SK-N-SH (cell line): ENCODE measurements at regions not wholly inside any gene's neighbourhood (a gene's known extent, or its start where the extent isn't known, plus 50 kb on each side); places are given as distances from the start of the nearest gene placed in this dataset.

ENCODE experiments used
- CTCF ChIA-PET: fragments of 300-600, 350-600 bp; formaldehyde crosslinking; extraction: SDS; loops from one replicate; lab custom pipeline; 2021; lab: Yijun Ruan, JAX
- POLR2A ChIA-PET: fragments of 350-600 bp; sonication (Branson Sonifier 250); formaldehyde crosslinking; extraction: SDS; loops from one replicate; lab custom pipeline; 2020; ENCODE audit warnings: antibody characterized with exemption, inconsistent platforms; lab: Yijun Ruan, JAX
- DNase-seq: peaks from one replicate; pipeline ENCODE4 v3.0.0; 2012
- H2AFZ ChIP-seq: fragments of 200-600 bp; sonication (generic); 2 replicates; pipeline ENCODE4 v1.8.1; 2016; ENCODE audit warnings: antibody characterized with exemption, mild to moderate bottlenecking, low read depth
- H3F3A ChIP-seq: fragments of 200-600 bp; sonication (generic); replicated peaks from 2 replicates; pipeline ENCODE3; 2016; ENCODE audit warnings: antibody characterized with exemption, mild to moderate bottlenecking; ENCODE audit not compliant: insufficient read depth
- H3K27ac ChIP-seq, 2 experiments: fragments of 200-500 bp in 1 of 2; fragments of 200-600 bp in 1 of 2; sonication (Bioruptor generic) in 1 of 2; sonication (generic), shearing (Covaris generic) in 1 of 2; 2 replicates each; pipeline versions ENCODE4 v1.5.1 to v1.6.1; 2014 to 2016; ENCODE audit warnings: low read depth in 2 of 2, inconsistent platforms in 1 of 2, low read length in 1 of 2, mild to moderate bottlenecking in 1 of 2, mixed read lengths in 1 of 2
- H3K27me3 ChIP-seq: fragments of 200-600 bp; sonication (generic), shearing (Covaris generic); 2 replicates; pipeline ENCODE4 v1.6.1; 2016; ENCODE audit warnings: mixed run types; ENCODE audit not compliant: insufficient read depth
- H3K36me3 ChIP-seq, 2 experiments: fragments of 200-500 bp in 1 of 2; fragments of 200-600 bp in 1 of 2; sonication (Bioruptor generic) in 1 of 2; sonication (generic) in 1 of 2; replicated peaks in 1 of 2; 2 replicates each; pipeline versions ENCODE3 to v1.5.1; 2014 to 2016; ENCODE audit warnings: low read length in 1 of 2, mild to moderate bottlenecking in 1 of 2; ENCODE audit not compliant: insufficient read depth in 2 of 2, control insufficient read depth in 1 of 2
- H3K4me1 ChIP-seq, 2 experiments: fragments of 200-500 bp in 1 of 2; fragments of 200-600 bp in 1 of 2; sonication (Bioruptor generic) in 1 of 2; sonication (generic), shearing (Covaris generic) in 1 of 2; 2 replicates each; pipeline versions ENCODE4 v1.5.1 to v1.6.1; 2014 to 2016; ENCODE audit warnings: low read depth in 1 of 2, low read length in 1 of 2, mixed run types in 1 of 2; ENCODE audit not compliant: insufficient read depth in 2 of 2, control insufficient read depth in 1 of 2
- H3K4me2 ChIP-seq: fragments of 200-600 bp; sonication (generic), shearing (Covaris generic); 2 replicates; pipeline ENCODE4 v1.6.1; 2017; ENCODE audit warnings: mixed run types
- H3K4me3 ChIP-seq, 2 experiments: fragments of 200-500 bp in 1 of 2; fragments of 200-600 bp in 1 of 2; sonication (Bioruptor generic) in 1 of 2; sonication (generic), shearing (Covaris generic) in 1 of 2; 2 replicates each; pipeline versions ENCODE4 v1.5.1 to v1.8.1; 2014 to 2016; ENCODE audit warnings: low read depth in 2 of 2, inconsistent platforms in 1 of 2, low read length in 1 of 2, mild to moderate bottlenecking in 1 of 2, mixed read lengths in 1 of 2, moderate library complexity in 1 of 2
- H3K79me2 ChIP-seq: fragments of 200-600 bp; sonication (generic); 2 replicates; pipeline ENCODE4 v1.8.1; 2017; ENCODE audit warnings: mild to moderate bottlenecking; ENCODE audit not compliant: insufficient read depth
- H3K9ac ChIP-seq: fragments of 200-600 bp; sonication (generic); 2 replicates; pipeline ENCODE4 v1.6.1; 2017; ENCODE audit warnings: mixed run types
- H3K9me2 ChIP-seq: fragments of 200-600 bp; sonication (generic); 2 replicates; pipeline ENCODE4 v1.6.1; 2017; ENCODE audit warnings: mixed run types
- H3K9me3 ChIP-seq: fragments of 200-600 bp; sonication (generic); 2 replicates; pipeline ENCODE4 v1.6.1; 2017; ENCODE audit warnings: mixed run types, mild to moderate bottlenecking, moderate library complexity
- H4K20me1 ChIP-seq: fragments of 200-600 bp; sonication (generic); 2 replicates; pipeline ENCODE4 v1.6.1; 2017; ENCODE audit warnings: mild to moderate bottlenecking, mixed run types; ENCODE audit not compliant: insufficient read depth
- CHD2 ChIP-seq: fragments of 150-350 bp; IDR thresholded peaks from 2 replicates; pipeline ENCODE4 v1.6.1; 2018; ENCODE audit warnings: low read length; ENCODE audit not compliant: partially characterized antibody
- EP300 ChIP-seq, 2 experiments: IDR thresholded peaks; 2 replicates each; pipeline versions ENCODE4 v1.4.0 to v1.6.1; 2012; ENCODE audit warnings: borderline replicate concordance in 1 of 2, low read depth in 1 of 2, low read length in 1 of 2
- FOXJ3 ChIP-seq: sonication (generic); formaldehyde crosslinking; IDR thresholded peaks from 2 replicates; pipeline ENCODE4 v1.5.1; 2020; ENCODE audit warnings: mild to moderate bottlenecking, missing genetic modification reagents
- GABPA ChIP-seq: IDR thresholded peaks from 2 replicates; pipeline ENCODE4 v1.4.0; 2012; ENCODE audit warnings: low read depth, mild to moderate bottlenecking
- IRF3 ChIP-seq: fragments of 150-350 bp; IDR thresholded peaks from 2 replicates; pipeline ENCODE4 v1.6.1; 2016; ENCODE audit warnings: mild to moderate bottlenecking, low read depth, low read length
- JUND ChIP-seq: IDR thresholded peaks from 2 replicates; pipeline ENCODE4 v1.4.0; 2012
- MAX ChIP-seq: IDR thresholded peaks from 2 replicates; pipeline ENCODE4 v1.4.0; 2012; ENCODE audit warnings: low read depth
- MEF2A ChIP-seq: IDR thresholded peaks from 2 replicates; pipeline ENCODE4 v1.4.0; 2012; ENCODE audit warnings: low read depth, borderline replicate concordance
- MXI1 ChIP-seq: IDR thresholded peaks from 2 replicates; pipeline ENCODE4 v1.6.1; 2012; ENCODE audit warnings: mild to moderate bottlenecking, low read depth, low read length, improper control_type of control experiment
- NFIC ChIP-seq: IDR thresholded peaks from 2 replicates; pipeline ENCODE4 v1.4.0; 2012; ENCODE audit warnings: borderline replicate concordance
- NRF1 ChIP-seq: IDR thresholded peaks from 2 replicates; pipeline ENCODE4 v1.6.1; 2012; ENCODE audit warnings: low read depth, mild to moderate bottlenecking, low read length
- POLR2AphosphoS5 ChIP-seq: IDR thresholded peaks from 2 replicates; pipeline ENCODE4 v1.6.1; 2012; ENCODE audit warnings: low read depth, low read length
- RAD21 ChIP-seq: IDR thresholded peaks from 2 replicates; pipeline ENCODE4 v1.6.1; 2012; ENCODE audit warnings: mild to moderate bottlenecking, low read length
- RFX5 ChIP-seq: IDR thresholded peaks from 2 replicates; pipeline ENCODE4 v1.6.1; 2012; ENCODE audit warnings: mild to moderate bottlenecking, improper control_type of control experiment, low read length
- RXRA ChIP-seq: IDR thresholded peaks from 2 replicates; pipeline ENCODE4 v1.4.0; 2012; ENCODE audit warnings: low read depth, mild to moderate bottlenecking, borderline replicate concordance
- SIN3A ChIP-seq: IDR thresholded peaks from 2 replicates; pipeline ENCODE4 v1.6.1; 2012; ENCODE audit warnings: low read depth, mild to moderate bottlenecking, low read length, moderate library complexity, borderline replicate concordance
- SMC3 ChIP-seq: IDR thresholded peaks from 2 replicates; pipeline ENCODE4 v1.6.1; 2012; ENCODE audit warnings: low read depth, low read length, improper control_type of control experiment
- TCF12 ChIP-seq: IDR thresholded peaks from 2 replicates; pipeline ENCODE4 v1.4.0; 2012
- TEAD4 ChIP-seq: IDR thresholded peaks from 2 replicates; pipeline ENCODE4 v1.4.0; 2012; ENCODE audit warnings: mild to moderate bottlenecking, borderline replicate concordance; ENCODE audit not compliant: insufficient read depth
- WGBS: methylation state at CpG from one replicate; pipeline ENCODE4 v1.1.6; 2017; ENCODE audit warnings: low lambda C conversion rate; 5-methylcytosine and 5-hydroxymethylcytosine counted together
- TF ChIP-seq, protein P1 (sequence below): fragments of 150-350 bp; IDR thresholded peaks from 2 replicates; pipeline ENCODE4 v1.6.1; 2017; ENCODE audit warnings: antibody characterized with exemption, low read length, low read depth, borderline replicate concordance
- TF ChIP-seq, protein P2 (sequence below): IDR thresholded peaks from 2 replicates; pipeline ENCODE4 v1.4.0; 2012; ENCODE audit warnings: low read depth, borderline replicate concordance

- Histone ChIP-seq H3K27me3 (no peaks in the 10 kb centered on the region), H3F3A (no peaks in the 10 kb centered on the region), H4K20me1 (no peaks in the 10 kb centered on the region), H3K4me2 (no peak overlapping the region), H3K79me2 (no peaks in the 10 kb centered on the region), H3K9me2 (no peaks in the 10 kb centered on the region), H3K9ac (no peak overlapping the region), H2AFZ (no peak overlapping the region), H3K27ac (no peak overlapping the region), H3K4me3 (no peak overlapping the region), H3K9me3 (no peaks in the 10 kb centered on the region), H3K36me3 (no peaks in the 10 kb centered on the region), H3K4me1 (no peaks in the 10 kb centered on the region)
- POLR2A ChIA-PET = no interaction called here
- DNase-seq = no peak
- CTCF ChIA-PET = no interaction called here
- WGBS = 57% methylated on average over 4 of the region's 4 CpGs
- TF ChIP-seq NRF1 (no peak), POLR2AphosphoS5 (no peak), GABPA (no peak), FOXJ3 (CRISPR knock-in tag) (no peak), EP300 (IDR thresholded peaks at IDR 0.05; ENCODE audit: borderline replicate concordance in 1 of 2, low read depth in 1 of 2, low read length in 1 of 2) (no peak), RXRA (no peak)
- TF ChIP-seq, protein P1, sequence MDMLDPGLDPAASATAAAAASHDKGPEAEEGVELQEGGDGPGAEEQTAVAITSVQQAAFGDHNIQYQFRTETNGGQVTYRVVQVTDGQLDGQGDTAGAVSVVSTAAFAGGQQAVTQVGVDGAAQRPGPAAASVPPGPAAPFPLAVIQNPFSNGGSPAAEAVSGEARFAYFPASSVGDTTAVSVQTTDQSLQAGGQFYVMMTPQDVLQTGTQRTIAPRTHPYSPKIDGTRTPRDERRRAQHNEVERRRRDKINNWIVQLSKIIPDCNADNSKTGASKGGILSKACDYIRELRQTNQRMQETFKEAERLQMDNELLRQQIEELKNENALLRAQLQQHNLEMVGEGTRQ = no peak
- TF ChIP-seq, protein P2, sequence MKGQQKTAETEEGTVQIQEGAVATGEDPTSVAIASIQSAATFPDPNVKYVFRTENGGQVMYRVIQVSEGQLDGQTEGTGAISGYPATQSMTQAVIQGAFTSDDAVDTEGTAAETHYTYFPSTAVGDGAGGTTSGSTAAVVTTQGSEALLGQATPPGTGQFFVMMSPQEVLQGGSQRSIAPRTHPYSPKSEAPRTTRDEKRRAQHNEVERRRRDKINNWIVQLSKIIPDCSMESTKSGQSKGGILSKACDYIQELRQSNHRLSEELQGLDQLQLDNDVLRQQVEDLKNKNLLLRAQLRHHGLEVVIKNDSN = no peak
Measured at GRCh38 chr4:31458813-31459212, 738.6 kb downstream of the PCDH7 start.

DNA sequence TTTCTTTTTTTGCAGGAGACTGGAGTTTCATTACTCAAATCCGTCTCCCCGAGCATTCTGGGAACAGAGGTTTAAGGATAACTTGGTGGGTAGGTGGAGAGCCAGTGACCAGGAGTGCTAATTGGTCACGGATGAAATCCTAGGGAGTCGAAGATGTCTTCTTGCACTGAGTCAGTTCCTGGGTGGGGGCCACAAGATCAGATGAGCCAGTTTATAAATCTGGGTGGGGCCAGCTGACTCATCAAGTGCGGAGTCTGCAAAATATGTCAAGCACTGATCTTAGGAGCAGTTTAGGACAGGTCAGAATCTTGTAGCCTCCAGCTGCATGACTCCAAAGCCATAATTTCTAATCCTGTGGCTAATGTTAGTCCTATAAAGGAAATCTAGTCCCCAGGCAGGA, 741.3 kb downstream of the PCDH7 start:
- Histone ChIP-seq H3K27ac (no peak overlapping the region), H3K9me3 (no peaks in the 10 kb centered on the region), H3K27me3 (no peaks in the 10 kb centered on the region), H3K4me2 (no peak overlapping the region), H4K20me1 (no peaks in the 10 kb centered on the region), H2AFZ (no peak overlapping the region), H3K4me3 (no peak overlapping the region), H3K79me2 (no peaks in the 10 kb centered on the region), H3K36me3 (no peaks in the 10 kb centered on the region), H3K4me1 (no peaks in the 10 kb centered on the region), H3F3A (no peaks in the 10 kb centered on the region), H3K9me2 (no peaks in the 10 kb centered on the region), H3K9ac (no peak overlapping the region)
- CTCF ChIA-PET = no interaction called here
- TF ChIP-seq POLR2AphosphoS5 (no peak), JUND (no peak), NRF1 (no peak)
- TF ChIP-seq, protein P1 = no peak
- WGBS = 29% methylated on average over 5 of the region's 5 CpGs
- POLR2A ChIA-PET = no interaction called here
- DNase-seq = no peak

GRCh38 chr4:31467781-31468180, 747.6 kb downstream of the PCDH7 start:
- no peak for DNase-seq
- Histone ChIP-seq H3K4me2 (no peak overlapping the region), H3K27me3 (no peaks in the 10 kb centered on the region), H3K4me1 (no peaks in the 10 kb centered on the region), H3K27ac (no peak overlapping the region), H3K9me2 (no peaks in the 10 kb centered on the region), H3K36me3 (no peaks in the 10 kb centered on the region), H3K9me3 (no peaks in the 10 kb centered on the region), H4K20me1 (no peaks in the 10 kb centered on the region), H3K4me3 (no peak overlapping the region), H3K9ac (no peak overlapping the region), H3K79me2 (no peaks in the 10 kb centered on the region), H3F3A (no peaks in the 10 kb centered on the region), H2AFZ (no peak overlapping the region)
- ChIA-PET CTCF (no interaction called here), POLR2A (no interaction called here)
- 8% methylated on average over 3 of the region's 3 CpGs for WGBS
- TF ChIP-seq RFX5 = no peak
- TF ChIP-seq CHD2 = no peak
- no peak for TF ChIP-seq MXI1
- no peak for TF ChIP-seq MEF2A
- no peak for TF ChIP-seq MAX
- TF ChIP-seq IRF3 = no peak
- TF ChIP-seq TCF12 = no peak
- TF ChIP-seq NFIC = no peak
- TF ChIP-seq TEAD4 = no peak
- TF ChIP-seq RAD21 = no peak
- TF ChIP-seq SIN3A = no peak
- TF ChIP-seq GABPA = no peak
- no peak for TF ChIP-seq SMC3
- no peak for TF ChIP-seq NRF1
